Activated T-helper 17 cell treated with anti-CD3 and anti-CD28 coated beads, Interleukin-2, amount 50 U/mL, for 72 hours (primary cell): ENCODE measurements at regions not wholly inside any gene's neighbourhood (a gene's known extent, or its start where the extent isn't known, plus 50 kb on each side); places are given as distances from the start of the nearest gene placed in this dataset.
"Not testable (repeated sequence)": the region's sequence is repeated elsewhere in the genome, so short reads cannot be mapped to it uniquely, and the experiment has no call there.

Source experiments
- ATAC-seq: fragments of 150-1000 bp; cut with Tn5 transposase; replicated peaks from 2 replicates; pipeline ENCODE4 v1.10.0; 2021; ENCODE audit warnings: mild to moderate bottlenecking, moderate library complexity
- H3K27ac Mint-ChIP-seq: one replicate; pipeline ENCODE4 v1.8.0; 2022; ENCODE audit warnings: mixed read lengths
- H3K27me3 Mint-ChIP-seq: one replicate; pipeline ENCODE4 v1.8.0; 2022; ENCODE audit warnings: mixed read lengths
- H3K36me3 Mint-ChIP-seq: one replicate; pipeline ENCODE4 v1.8.0; 2022; ENCODE audit warnings: low read depth, mild to moderate bottlenecking, mixed read lengths
- H3K4me1 Mint-ChIP-seq: one replicate; pipeline ENCODE4 v1.8.0; 2022; ENCODE audit warnings: mixed read lengths
- H3K4me3 Mint-ChIP-seq: one replicate; pipeline ENCODE4 v1.8.0; 2022; ENCODE audit warnings: mild to moderate bottlenecking, mixed read lengths
- H3K9me3 Mint-ChIP-seq: one replicate; pipeline ENCODE4 v1.8.0; 2022; ENCODE audit warnings: mixed read lengths

DNA sequence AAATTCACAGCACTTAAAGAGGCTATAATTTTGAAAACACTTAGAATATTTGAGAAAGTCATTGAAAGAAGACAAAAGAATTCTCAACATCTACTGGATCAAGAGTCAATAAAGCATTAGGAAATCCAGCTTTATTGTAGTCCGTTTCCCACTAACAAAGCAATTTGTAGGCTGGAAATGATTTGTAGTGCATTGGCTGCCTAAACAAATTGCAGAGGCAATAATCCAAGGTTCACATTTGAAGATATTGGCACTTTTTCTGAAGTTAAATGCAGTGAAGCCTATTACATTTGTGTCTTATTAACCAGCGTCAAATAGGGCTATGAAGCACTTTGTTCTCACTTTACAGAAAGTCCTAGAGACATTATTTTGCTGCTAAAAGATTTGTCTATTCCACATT, 848.1 kb upstream of the SLITRK1 start:
- Mint-ChIP-seq H3K9me3 (no peaks in the 10 kb centered on the region), H3K4me3 (no peak overlapping the region), H3K27me3 (no peaks in the 10 kb centered on the region), H3K27ac (no peak overlapping the region), H3K36me3 (no peaks in the 10 kb centered on the region), H3K4me1 (no peaks in the 10 kb centered on the region)
- ATAC-seq, result no peak

- H3K4me1 Mint-ChIP-seq, result no peaks in the 10 kb centered on the region
- peak; percentile 64 for ATAC-seq
Observed at GRCh38 chr13:84705982-84706710, 823.9 kb upstream of the SLITRK1 start.

GRCh38 chr13:84702174-84702573, 819.9 kb upstream of the SLITRK1 start:
- no peaks in the 10 kb centered on the region for H3K4me1 Mint-ChIP-seq
- ATAC-seq, result no peak
- no peaks in the 10 kb centered on the region for H3K9me3 Mint-ChIP-seq
- H3K4me3 Mint-ChIP-seq, result no peak overlapping the region
- H3K27me3 Mint-ChIP-seq, result no peaks in the 10 kb centered on the region
- H3K36me3 Mint-ChIP-seq, result no peaks in the 10 kb centered on the region
- H3K27ac Mint-ChIP-seq, result no peak overlapping the region

More at GRCh38 chr13:84705982-84706710, 823.9 kb upstream of the SLITRK1 start:
- H3K27ac Mint-ChIP-seq, result no peak overlapping the region
- no peak overlapping the region for H3K4me3 Mint-ChIP-seq
- H3K36me3 Mint-ChIP-seq, result no peaks in the 10 kb centered on the region
- H3K9me3 Mint-ChIP-seq, result no peaks in the 10 kb centered on the region
- no peaks in the 10 kb centered on the region for H3K27me3 Mint-ChIP-seq

GRCh38 chr13:84697591-84697990, 815.3 kb upstream of the SLITRK1 start:
- ATAC-seq, H3K27me3 Mint-ChIP-seq, H3K36me3 Mint-ChIP-seq, H3K9me3 Mint-ChIP-seq, H3K4me1 Mint-ChIP-seq, H3K4me3 Mint-ChIP-seq, H3K27ac Mint-ChIP-seq: not testable (repeated sequence)

DNA sequence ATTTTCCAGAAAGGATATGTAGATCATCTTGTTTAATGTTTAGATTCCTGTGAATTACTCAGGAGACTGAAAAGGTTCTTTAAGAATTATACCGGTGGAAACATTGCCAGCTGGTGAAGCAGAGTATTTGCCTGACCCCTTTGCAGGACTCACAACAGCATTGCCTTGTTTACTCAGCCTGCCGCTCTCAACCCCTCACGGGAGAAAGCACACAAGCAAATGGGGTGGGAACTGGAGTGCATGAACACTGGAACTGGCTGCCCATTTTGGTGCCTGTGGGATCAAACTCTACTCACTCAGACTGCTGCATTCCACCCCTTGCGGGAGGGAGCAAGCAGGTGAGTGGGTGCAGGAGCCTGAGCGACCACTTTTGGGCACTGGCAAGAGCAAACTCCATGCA, 804.7 kb upstream of the SLITRK1 start:
- H3K4me3 Mint-ChIP-seq, result no peak overlapping the region
- no peak overlapping the region for H3K27ac Mint-ChIP-seq
- H3K4me1 Mint-ChIP-seq, result no peaks in the 10 kb centered on the region
- H3K27me3 Mint-ChIP-seq, result no peaks in the 10 kb centered on the region
- no peak for ATAC-seq
- no peaks in the 10 kb centered on the region for H3K9me3 Mint-ChIP-seq
- H3K36me3 Mint-ChIP-seq, result no peaks in the 10 kb centered on the region

DNA sequence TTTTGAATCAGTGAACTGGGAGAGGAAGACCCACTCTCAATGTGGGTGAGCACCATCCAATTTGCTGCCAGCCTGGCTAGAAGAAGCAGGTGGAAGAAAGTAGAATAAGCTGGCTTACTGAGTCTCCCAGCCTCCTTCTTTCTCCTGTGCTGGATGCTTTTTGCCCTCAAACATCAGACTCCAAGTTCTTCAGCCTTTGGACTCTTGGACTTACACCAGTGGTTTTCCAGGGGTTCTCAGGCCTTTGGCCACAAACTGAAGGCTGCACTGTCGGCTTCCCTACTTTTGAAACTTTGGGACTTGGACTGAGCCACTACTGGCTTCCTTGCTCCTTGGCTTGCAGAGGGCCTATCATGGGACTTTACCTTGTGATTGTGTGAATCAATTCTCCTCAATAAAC, 804.2 kb upstream of the SLITRK1 start:
- H3K27ac Mint-ChIP-seq, result no peak overlapping the region
- H3K9me3 Mint-ChIP-seq, result no peaks in the 10 kb centered on the region
- no peaks in the 10 kb centered on the region for H3K4me1 Mint-ChIP-seq
- ATAC-seq, result no peak
- H3K4me3 Mint-ChIP-seq, result no peak overlapping the region
- no peaks in the 10 kb centered on the region for H3K27me3 Mint-ChIP-seq
- no peaks in the 10 kb centered on the region for H3K36me3 Mint-ChIP-seq

DNA sequence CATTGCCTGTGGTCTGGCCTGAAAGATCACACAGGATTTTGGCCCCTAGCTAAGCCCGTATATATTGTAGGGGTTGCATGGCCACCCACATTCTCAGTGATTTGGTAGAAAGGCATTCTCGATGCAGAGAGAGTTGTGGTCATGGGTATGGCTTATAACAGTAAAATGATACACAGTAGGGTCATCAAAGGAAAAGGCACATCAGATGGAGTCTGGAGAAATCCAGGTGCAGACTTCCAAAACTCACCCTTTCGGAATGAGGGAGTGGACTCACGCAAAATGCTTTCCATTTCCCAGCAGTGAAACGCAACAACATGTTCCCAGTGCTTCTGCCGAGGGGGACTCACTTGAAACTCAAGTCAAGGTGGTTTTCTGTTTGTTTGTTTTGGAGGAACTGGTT, 802.5 kb upstream of the SLITRK1 start:
- Mint-ChIP-seq H3K36me3 (no peaks in the 10 kb centered on the region), H3K4me3 (no peak overlapping the region), H3K27me3 (no peaks in the 10 kb centered on the region), H3K27ac (no peak overlapping the region), H3K9me3 (no peaks in the 10 kb centered on the region), H3K4me1 (no peaks in the 10 kb centered on the region)
- ATAC-seq, result no peak

GRCh38 chr13:84684048-84684662, 801.9 kb upstream of the SLITRK1 start:
- H3K27me3 Mint-ChIP-seq, result no peaks in the 10 kb centered on the region
- no peaks in the 10 kb centered on the region for H3K9me3 Mint-ChIP-seq
- no peak for ATAC-seq
- H3K4me1 Mint-ChIP-seq, result no peaks in the 10 kb centered on the region
- no peaks in the 10 kb centered on the region for H3K36me3 Mint-ChIP-seq
- H3K27ac Mint-ChIP-seq, result no peak overlapping the region
- H3K4me3 Mint-ChIP-seq, result no peak overlapping the region

DNA sequence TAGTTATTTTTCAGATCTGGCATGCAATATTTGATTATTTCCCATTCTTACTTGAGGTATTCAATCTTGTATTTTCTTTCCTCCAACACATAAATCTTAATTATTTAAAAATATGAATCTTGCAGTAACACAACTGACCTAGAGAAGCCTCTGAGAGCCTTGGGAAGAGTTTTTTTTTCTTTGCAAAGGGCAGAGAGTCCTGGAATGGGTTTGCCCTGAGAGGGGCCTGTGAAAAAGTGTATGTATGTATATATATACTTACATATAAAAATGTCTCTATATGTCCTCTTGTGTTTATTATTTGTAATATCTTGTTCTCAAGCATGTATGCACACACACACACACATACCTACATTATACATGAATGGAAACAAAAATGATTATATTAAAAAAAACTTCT, 801.2 kb upstream of the SLITRK1 start:
- no peaks in the 10 kb centered on the region for H3K27me3 Mint-ChIP-seq
- no peaks in the 10 kb centered on the region for H3K9me3 Mint-ChIP-seq
- no peak overlapping the region for H3K4me3 Mint-ChIP-seq
- no peak overlapping the region for H3K27ac Mint-ChIP-seq
- H3K36me3 Mint-ChIP-seq, result no peaks in the 10 kb centered on the region
- no peaks in the 10 kb centered on the region for H3K4me1 Mint-ChIP-seq
- no peak for ATAC-seq

GRCh38 chr13:84677836-84678235, 795.6 kb upstream of the SLITRK1 start:
- Mint-ChIP-seq H3K9me3 (no peaks in the 10 kb centered on the region), H3K27me3 (no peaks in the 10 kb centered on the region), H3K4me3 (no peak overlapping the region), H3K27ac (no peak overlapping the region), H3K36me3 (no peaks in the 10 kb centered on the region), H3K4me1 (no peaks in the 10 kb centered on the region)
- no peak for ATAC-seq

DNA sequence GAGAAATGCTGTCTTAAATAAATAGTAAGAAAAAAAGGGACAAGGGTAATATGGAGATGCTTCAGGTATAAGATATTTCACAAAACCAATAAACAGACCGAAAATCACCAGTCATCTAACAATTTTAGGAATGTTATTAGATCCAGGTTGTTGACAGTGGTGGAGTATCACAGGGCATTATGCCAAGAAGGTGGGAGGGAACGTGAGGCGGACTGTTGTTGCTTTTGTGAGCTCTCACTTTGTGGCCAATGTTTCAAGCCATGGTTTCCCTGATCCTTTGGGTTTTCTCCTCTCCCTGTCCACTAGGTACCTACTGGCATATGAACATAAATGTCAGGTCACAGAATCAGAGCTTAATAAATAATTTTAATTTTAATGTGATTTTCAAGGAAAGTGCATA, 790.3 kb upstream of the SLITRK1 start:
- H3K36me3 Mint-ChIP-seq, result no peaks in the 10 kb centered on the region
- no peak overlapping the region for H3K4me3 Mint-ChIP-seq
- H3K4me1 Mint-ChIP-seq, result no peaks in the 10 kb centered on the region
- no peaks in the 10 kb centered on the region for H3K27me3 Mint-ChIP-seq
- no peaks in the 10 kb centered on the region for H3K9me3 Mint-ChIP-seq
- no peak overlapping the region for H3K27ac Mint-ChIP-seq
- no peak for ATAC-seq

- Mint-ChIP-seq H3K27ac (no peak overlapping the region), H3K4me3 (no peak overlapping the region), H3K27me3 (no peaks in the 10 kb centered on the region), H3K4me1 (no peaks in the 10 kb centered on the region), H3K9me3 (no peaks in the 10 kb centered on the region), H3K36me3 (no peaks in the 10 kb centered on the region)
- no peak for ATAC-seq
Observed at GRCh38 chr13:84670245-84670644, 788.0 kb upstream of the SLITRK1 start.

- no peaks in the 10 kb centered on the region for H3K27me3 Mint-ChIP-seq
- H3K9me3 Mint-ChIP-seq, result no peaks in the 10 kb centered on the region
- no peaks in the 10 kb centered on the region for H3K4me1 Mint-ChIP-seq
- H3K4me3 Mint-ChIP-seq, result no peak overlapping the region
- ATAC-seq, result no peak
- no peaks in the 10 kb centered on the region for H3K36me3 Mint-ChIP-seq
- no peak overlapping the region for H3K27ac Mint-ChIP-seq
Observed at GRCh38 chr13:84668637-84669036, 786.4 kb upstream of the SLITRK1 start.

DNA sequence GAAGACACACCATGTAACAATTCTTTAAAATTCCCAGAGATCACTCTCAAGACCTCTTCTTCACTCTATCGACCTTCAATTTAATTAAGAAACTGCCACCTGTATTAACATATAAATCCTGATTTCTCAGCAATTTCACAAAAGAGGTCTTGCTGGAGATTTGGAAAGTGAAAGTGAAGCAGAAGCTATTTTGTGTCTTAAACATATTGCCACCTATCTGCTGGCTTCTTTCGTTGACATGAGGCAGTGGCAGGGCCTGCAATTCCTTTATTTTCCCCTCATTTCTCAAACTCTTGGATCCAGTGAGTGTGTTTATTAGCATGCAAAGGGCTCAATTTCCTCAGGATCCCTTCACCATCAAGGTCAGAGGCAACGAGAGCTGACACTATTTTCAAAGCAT, 780.2 kb upstream of the SLITRK1 start:
- no peak overlapping the region for H3K4me3 Mint-ChIP-seq
- H3K27ac Mint-ChIP-seq, result no peak overlapping the region
- H3K4me1 Mint-ChIP-seq, result no peaks in the 10 kb centered on the region
- no peaks in the 10 kb centered on the region for H3K36me3 Mint-ChIP-seq
- H3K9me3 Mint-ChIP-seq, result no peaks in the 10 kb centered on the region
- no peaks in the 10 kb centered on the region for H3K27me3 Mint-ChIP-seq
- ATAC-seq, result no peak

DNA sequence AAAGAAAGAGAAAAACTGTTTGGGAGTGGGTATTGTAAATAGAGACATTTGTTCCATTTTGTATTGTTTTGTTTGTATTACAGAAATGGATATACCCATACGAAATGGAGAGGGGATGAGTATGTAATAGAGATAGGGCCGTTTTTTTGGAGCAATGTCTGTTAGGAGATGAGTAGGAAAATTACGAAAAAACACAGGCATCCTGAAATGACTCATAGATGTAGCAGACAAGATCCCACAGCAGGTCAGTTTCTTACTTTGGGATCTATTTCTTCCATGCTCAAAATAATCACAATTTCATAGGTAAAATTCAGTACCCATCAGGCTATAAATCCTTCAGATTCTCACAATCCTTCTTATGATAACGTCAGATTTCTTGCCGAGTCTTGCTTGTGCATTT, 779.4 kb upstream of the SLITRK1 start:
- no peak for ATAC-seq
- Mint-ChIP-seq H3K9me3 (no peaks in the 10 kb centered on the region), H3K4me1 (no peaks in the 10 kb centered on the region), H3K27ac (no peak overlapping the region), H3K4me3 (no peak overlapping the region), H3K36me3 (no peaks in the 10 kb centered on the region), H3K27me3 (no peaks in the 10 kb centered on the region)

DNA sequence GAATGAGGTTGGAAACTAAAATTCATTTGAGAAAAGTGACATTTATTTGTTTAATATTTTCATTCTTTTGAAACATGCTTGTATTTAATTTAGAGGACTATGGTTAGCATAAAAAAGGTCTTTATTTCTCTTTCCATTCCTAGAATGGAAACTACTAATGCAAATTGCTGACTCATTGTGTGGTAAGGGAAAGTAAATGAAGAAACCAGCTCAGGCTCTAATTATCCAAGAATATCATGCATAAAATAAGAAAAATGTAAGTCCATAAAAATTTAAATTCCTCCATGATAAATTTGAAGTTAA, 777.0 kb upstream of the SLITRK1 start:
- Mint-ChIP-seq H3K9me3 (no peaks in the 10 kb centered on the region), H3K27ac (no peak overlapping the region), H3K27me3 (no peaks in the 10 kb centered on the region), H3K4me3 (no peak overlapping the region), H3K36me3 (no peaks in the 10 kb centered on the region), H3K4me1 (no peaks in the 10 kb centered on the region)
- no peak for ATAC-seq
